Stimulated activated CD4-positive, alpha-beta T cell treated with anti-CD3 and anti-CD28 coated beads, Interleukin-12 subunit alpha, Interleukin-12 subunit beta, amount 100 ng/mL, for 48 hours (primary cell): ENCODE measurements at regions not wholly inside any gene's neighbourhood (a gene's known extent, or its start where the extent isn't known, plus 50 kb on each side); places are given as distances from the start of the nearest gene placed in this dataset.

Experiments
- DNase-seq, 3 donors: peaks; one replicate each; pipeline ENCODE4 v3.0.0-alpha.2; 2020; ENCODE audit warnings: low read depth in 2 of 3, low spot score in 1 of 3

GRCh38 chr15:62953496-62954045, 89.0 kb upstream of the TPM1 start:
- DNase-seq, result no peak

- no peak for DNase-seq
Observed at GRCh38 chr15:62957130-62957529, 85.4 kb upstream of the TPM1 start.

DNA sequence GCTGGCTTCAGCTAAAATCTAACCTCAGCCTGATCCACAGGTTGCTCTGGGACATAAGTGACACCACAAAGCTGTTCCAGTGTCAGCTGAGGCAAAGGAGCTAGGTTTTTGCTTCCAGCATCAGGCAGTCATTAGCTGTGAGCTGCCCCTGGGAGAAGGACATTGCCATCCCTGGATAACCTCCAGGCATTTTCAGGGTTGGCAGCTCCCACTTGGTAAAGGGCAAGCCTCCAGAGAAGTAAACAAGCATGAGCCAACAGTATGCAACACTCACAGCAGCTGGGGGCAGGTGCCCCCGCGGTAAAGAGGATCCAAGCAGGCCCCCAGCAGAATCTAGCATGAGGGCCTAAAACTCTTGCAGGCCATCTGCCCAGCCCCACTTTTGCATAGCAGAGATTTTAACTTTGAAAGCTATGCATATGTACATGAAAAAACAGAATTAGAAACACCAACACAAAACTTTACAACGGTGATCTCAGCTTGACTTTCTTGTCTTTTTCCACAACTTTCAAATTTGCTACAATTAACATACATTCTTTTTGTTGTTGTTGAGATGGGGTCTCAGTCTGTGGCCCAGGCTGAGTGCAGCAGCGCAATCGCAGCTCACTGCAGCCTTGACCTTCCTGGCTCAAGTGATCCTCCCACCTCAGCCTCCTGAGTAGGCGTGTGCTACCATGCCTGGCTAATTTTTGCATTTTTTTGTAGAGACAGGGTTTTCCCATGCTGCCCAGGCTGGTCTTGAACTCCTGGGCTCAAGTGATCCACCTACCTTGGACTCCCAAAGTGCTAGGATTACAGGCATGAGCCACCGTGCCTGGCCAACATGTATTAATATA, 83.8 kb upstream of the TPM1 start:
- DNase-seq, result no peak

- no peak for DNase-seq
Observed at GRCh38 chr15:62961134-62961533, 81.4 kb upstream of the TPM1 start.

DNA sequence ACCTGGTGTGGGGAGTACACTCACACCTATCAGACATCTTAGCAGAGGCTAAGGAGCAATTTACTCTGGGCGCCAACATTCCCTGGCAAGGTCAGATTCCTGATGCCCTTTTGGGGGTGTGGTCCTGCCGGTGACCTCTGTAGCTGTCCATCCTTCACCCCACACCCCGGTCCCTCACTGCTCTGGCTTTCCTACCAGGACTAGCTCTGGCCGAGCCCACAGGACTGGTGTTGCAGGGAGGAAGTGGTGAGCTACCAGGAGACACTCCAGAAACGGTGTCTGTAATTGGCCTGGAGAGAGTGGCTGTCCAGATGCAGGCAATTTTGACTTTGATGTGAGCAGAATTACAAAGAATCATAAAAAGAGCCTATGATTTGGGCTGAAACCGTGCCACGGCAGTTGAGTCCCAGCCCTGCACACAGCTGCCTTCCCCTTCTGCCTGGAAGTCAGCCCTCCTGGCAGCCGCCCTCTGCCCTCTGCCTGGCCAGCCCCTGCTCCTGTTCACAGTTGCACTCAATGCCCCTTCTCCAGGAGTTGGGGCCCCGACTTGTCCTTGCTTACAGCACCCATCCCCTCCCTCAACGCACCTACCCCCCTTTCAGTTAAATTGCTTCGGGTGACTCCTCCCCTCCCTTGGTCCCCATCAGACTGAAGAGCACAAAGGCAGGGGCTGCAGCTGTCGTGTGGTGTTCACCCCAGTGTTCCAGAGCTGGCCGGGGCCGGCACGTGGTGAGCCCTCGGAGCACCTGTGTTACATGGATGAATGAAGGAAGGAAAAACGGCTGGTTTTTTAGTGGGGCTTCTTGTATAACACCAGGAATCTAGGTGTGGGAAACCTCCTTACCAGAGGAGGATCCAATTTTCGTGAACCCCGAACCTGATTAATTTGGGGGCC, 80.2 kb upstream of the TPM1 start:
- DNase-seq, result no peak

GRCh38 chr15:62964251-62964650, 78.3 kb upstream of the TPM1 start:
- DNase-seq, result no peak

- no peak for DNase-seq
Observed at GRCh38 chr15:62966294-62967078, 76.1 kb upstream of the TPM1 start.

DNA sequence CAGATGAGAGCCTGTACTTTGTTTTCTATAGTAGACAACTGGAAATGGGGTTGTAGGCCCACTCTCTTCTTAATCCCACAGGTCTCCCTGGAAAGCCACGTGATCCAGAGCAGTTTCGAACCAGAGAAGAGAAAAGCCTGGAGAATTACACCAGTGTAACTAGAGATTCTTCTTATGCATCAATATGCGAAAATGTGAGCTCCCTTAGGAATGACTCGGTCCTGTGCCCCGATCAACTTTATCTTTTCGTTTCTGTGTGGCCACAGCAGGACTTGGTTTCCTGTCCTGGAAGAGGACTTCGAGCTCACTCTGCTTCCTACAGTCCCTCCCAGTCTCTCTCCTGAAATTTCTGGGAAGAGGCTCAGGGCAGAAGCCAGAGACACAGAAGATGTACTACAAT, 73.8 kb upstream of the TPM1 start:
- no peak for DNase-seq

DNA sequence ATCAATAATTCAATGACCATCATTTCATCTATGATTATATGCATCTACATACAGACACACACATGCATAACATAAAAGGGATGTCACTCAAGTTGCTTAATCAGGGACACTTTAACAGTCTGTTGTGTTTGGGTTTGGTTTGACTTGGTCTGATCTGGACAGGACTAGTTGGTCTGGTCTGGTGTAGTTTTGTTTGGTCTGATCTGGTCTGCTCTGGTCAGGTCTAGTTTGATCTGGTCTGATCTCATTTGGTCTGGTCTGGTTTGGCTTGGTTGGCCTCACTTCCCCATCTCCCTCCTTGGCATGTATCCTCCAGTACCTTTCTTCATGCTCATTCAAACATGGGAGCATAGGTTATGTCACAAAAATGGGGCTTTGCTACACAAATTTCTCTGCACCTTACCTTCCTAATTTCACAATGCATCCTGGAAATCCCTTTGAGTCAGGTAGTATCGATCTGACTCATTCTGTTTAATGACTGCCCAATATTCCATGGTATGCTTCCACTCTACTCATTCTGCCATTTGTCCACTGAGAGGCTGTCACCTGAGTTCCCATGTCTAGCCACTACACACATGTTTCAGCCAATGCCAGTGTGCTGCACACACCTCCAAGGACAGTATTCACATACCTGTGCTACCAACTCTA, 73.0 kb upstream of the TPM1 start:
- no peak for DNase-seq

GRCh38 chr15:62972814-62973213, 69.7 kb upstream of the TPM1 start:
- DNase-seq, result no peak

DNA sequence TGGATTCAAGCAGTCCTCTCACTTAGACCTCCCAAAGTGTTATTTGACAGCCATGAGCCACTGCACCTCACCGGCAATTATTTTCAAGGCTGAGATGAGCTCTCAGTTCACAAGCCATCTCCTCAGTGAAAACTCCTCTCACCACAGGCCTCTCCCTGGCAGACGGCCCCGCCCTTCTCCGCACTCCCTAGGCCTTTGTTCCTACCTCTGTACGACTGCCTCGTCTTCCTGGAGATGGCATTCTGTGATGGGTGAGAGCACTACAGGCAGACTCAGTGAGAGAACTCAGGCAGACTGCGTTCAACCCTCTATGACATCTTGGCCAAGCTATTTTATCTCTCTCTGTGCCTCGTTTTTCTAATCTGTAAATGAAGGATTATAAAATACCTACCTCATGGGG, 67.0 kb upstream of the TPM1 start:
- DNase-seq, result no peak

DNA sequence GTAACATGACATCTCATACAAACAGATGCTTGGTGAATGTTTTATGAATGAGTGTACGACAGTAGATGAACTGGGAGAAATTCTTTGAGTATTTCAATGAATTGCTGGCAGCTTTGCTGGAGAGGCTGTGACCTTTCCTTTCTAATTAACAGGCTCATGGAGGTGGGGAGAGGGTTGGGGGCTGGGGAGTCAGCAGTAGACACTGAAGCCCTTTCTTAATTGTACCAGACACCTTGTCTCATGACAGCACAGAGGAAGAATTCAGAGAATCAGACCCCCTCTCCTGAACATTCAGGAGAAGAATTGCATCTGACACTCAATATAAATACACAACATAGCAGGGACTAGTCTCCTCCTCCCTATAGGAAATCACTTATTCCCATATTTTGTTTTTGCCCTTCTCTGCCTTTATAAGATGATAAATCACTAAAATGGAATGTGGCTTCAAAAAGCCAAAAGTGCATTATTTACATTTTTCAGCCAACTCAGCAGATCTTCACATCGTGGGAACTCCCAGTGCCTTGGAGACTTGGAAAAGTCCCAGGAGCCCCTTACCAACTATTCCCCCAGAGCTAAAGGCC, 66.2 kb upstream of the TPM1 start:
- DNase-seq, result no peak

DNA sequence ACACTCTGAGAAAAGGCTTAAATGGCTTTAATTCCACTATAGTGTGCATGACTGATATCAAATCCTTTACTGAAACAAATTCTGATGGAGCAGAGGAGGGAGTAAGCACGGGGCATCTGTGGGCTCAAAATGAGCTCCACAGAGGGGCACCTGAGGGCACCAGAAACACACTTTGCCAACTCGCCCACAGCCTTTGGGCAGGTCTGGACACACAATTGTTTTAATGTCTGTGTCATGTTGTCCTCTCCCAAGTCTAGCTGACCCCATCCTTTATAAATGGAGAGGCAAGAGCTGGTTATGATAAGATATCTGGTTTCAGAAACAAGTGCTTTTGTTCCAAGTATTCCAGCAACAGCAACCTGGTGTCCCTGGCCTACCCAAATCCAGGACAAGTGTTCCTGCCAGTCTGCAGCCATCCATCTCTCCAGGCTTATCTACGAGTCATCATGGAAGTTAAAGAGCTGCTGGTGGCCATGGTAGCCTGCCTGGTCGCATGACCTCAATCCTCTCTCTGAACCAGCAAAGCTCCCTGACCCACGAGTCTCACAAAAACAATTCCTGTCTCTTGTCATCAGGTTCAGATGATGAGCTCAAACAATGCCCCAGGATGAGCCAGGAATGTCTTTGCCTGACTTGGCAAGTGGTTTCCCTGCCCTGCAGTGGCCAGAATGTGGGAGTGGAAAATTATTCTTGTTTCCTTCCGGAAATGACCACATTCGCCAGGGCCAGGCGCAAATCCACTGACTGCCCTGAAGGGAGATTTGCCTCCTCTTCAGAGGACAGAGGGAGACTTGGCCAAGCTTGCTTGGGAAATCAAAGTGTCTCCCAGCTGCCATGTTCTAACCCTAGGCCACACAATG, 64.4 kb upstream of the TPM1 start:
- no peak for DNase-seq

DNA sequence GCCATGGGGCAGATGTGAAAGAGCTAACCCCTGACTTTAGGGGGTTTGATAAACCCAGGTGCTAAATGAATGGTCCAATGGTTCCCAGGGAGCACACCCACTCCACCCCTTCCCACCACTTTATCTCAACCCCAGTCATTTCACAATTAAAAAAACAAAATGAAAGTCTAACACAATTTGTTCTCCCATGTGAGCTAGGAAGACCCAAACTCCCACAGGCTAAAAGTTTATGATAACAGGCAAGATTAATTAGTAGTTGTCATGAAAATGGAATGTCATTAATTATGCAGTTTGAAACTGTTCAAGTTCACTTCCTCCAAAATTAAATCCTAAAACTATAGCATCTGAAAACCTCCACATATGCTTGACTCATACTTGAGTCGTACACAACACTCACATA, 63.3 kb upstream of the TPM1 start:
- DNase-seq, result no peak

GRCh38 chr15:62981071-62981470, 61.5 kb upstream of the TPM1 start:
- no peak for DNase-seq

DNA sequence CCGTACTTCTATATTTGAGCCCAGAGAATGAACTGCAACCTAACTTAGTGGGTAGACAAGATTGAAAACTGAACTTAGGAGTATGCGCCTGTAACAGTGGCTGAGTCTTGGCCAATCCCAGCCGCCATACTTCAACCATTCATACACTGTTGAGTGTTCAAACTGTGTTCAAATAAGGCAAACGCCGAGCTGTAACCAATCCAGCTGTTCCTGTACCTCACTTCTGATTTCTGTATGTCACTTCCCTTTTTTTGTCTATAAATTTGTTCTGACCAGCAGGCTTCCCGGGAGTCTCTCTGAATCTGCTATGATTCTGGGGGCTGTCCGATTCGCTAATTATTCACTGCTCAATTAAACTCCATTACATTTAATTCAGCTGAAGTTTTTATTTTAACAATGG, 58.6 kb upstream of the TPM1 start:
- DNase-seq, result no peak

GRCh38 chr15:62985768-62986167, 56.8 kb upstream of the TPM1 start:
- no peak for DNase-seq

GRCh38 chr15:62986948-62987347, 55.6 kb upstream of the TPM1 start:
- no peak for DNase-seq

DNA sequence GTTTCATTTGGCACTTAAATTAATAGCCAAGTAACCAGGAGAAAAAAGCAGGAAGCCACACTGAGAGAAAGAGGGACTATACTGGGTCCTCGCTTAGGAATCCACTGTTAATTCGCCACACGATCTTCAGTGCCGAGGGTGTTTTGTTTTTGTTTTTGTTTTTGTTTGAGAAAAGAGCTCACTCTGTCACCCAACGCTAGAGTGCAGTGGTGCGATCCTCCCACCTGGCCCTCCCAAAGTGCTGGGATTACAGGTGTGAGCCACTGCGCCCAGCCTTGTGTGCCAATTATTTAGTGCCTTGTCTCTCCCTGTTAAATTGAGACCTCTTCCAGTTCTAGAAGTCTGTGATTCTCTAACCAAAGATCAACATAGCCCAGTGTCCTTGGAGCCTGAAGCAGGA, 53.8 kb upstream of the TPM1 start:
- DNase-seq, result no peak
